KMS-11 (cell line): ENCODE measurements at regions not wholly inside any gene's neighbourhood (a gene's known extent, or its start where the extent isn't known, plus 50 kb on each side); places are given as distances from the start of the nearest gene placed in this dataset.

Experiments
- H2AFZ ChIP-seq: fragments of 200-600 bp; sonication (generic); 2 replicates; pipeline ENCODE4 v1.6.1; 2016; ENCODE audit warnings: antibody characterized with exemption, mixed run types, low read depth
- H3K27ac ChIP-seq: fragments of 200-600 bp; sonication (generic); 2 replicates; pipeline ENCODE4 v1.6.1; 2016; ENCODE audit warnings: mild to moderate bottlenecking, mixed run types
- H3K27me3 ChIP-seq: fragments of 200-600 bp; sonication (generic); 2 replicates; pipeline ENCODE4 v1.6.1; 2017; ENCODE audit warnings: mild to moderate bottlenecking, low read depth, mixed run types, moderate library complexity; ENCODE audit not compliant: insufficient read depth
- H3K36me3 ChIP-seq: fragments of 200-600 bp; sonication (generic); 2 replicates; pipeline ENCODE4 v1.6.1; 2017; ENCODE audit warnings: mild to moderate bottlenecking, mixed run types; ENCODE audit not compliant: insufficient read depth
- H3K4me1 ChIP-seq: fragments of 200-600 bp; sonication (generic); 2 replicates; pipeline ENCODE4 v1.6.1; 2016; ENCODE audit warnings: mild to moderate bottlenecking, low read depth, mixed run types; ENCODE audit not compliant: poor library complexity, severe bottlenecking
- H3K4me2 ChIP-seq: fragments of 200-600 bp; sonication (generic); 2 replicates; pipeline ENCODE4 v1.7.0; 2016; ENCODE audit warnings: mild to moderate bottlenecking, mixed run types
- H3K4me3 ChIP-seq: fragments of 200-600 bp; sonication (generic); IDR thresholded peaks from 2 replicates; pipeline ENCODE4 v1.6.1; 2017; ENCODE audit warnings: low read depth, low read length, mixed read lengths; ENCODE audit not compliant: insufficient read depth
- H3K79me2 ChIP-seq: fragments of 200-600 bp; sonication (generic); 2 replicates; pipeline ENCODE4 v1.6.1; 2016; ENCODE audit warnings: low read depth, mixed run types; ENCODE audit not compliant: insufficient read depth
- H3K9ac ChIP-seq: fragments of 200-600 bp; sonication (generic); 2 replicates; pipeline ENCODE4 v1.6.1; 2016; ENCODE audit warnings: mild to moderate bottlenecking, mixed run types
- H4K20me1 ChIP-seq: fragments of 200-600 bp; sonication (generic); 2 replicates; pipeline ENCODE4 v1.6.1; 2016; ENCODE audit warnings: mild to moderate bottlenecking, mixed run types; ENCODE audit not compliant: insufficient read depth
- TF ChIP-seq, protein P1 (sequence below): fragments of 200-600 bp; sonication (generic); conservative IDR thresholded peaks from 2 replicates; pipeline ENCODE4 v1.6.1; 2017; ENCODE audit warnings: low read depth, mild to moderate bottlenecking, antibody characterized with exemption, low read length, moderate library complexity, mixed read lengths

DNA sequence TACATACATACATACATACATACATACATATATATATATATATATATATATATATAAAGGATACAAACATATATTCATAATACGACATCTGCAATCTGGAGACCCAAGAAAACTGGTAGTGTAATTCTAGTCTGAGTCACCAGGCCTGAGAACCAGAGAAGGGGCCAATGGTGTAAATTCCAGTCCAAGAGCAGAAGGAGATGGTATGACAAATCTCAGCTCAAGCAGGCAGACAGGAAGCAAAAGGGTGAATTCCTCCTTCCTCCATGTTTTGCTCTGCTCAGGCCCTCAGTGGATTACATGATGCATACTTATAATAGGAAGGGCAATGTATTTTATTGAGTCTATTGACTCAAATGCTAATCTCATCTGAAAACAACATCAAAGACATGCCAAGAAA, 1060.4 kb upstream of the TMPRSS15 start:
- Histone ChIP-seq H3K9ac (no peak overlapping the region), H3K79me2 (no peaks in the 10 kb centered on the region), H4K20me1 (no peaks in the 10 kb centered on the region), H3K4me1 (peaks cover 18% of the 10 kb centered on the region), H2AFZ (no peak overlapping the region), H3K27ac (no peak overlapping the region), H3K27me3 (no peaks in the 10 kb centered on the region), H3K4me2 (no peak overlapping the region), H3K4me3 (no peak overlapping the region), H3K36me3 (no peaks in the 10 kb centered on the region)
- TF ChIP-seq, protein P1, sequence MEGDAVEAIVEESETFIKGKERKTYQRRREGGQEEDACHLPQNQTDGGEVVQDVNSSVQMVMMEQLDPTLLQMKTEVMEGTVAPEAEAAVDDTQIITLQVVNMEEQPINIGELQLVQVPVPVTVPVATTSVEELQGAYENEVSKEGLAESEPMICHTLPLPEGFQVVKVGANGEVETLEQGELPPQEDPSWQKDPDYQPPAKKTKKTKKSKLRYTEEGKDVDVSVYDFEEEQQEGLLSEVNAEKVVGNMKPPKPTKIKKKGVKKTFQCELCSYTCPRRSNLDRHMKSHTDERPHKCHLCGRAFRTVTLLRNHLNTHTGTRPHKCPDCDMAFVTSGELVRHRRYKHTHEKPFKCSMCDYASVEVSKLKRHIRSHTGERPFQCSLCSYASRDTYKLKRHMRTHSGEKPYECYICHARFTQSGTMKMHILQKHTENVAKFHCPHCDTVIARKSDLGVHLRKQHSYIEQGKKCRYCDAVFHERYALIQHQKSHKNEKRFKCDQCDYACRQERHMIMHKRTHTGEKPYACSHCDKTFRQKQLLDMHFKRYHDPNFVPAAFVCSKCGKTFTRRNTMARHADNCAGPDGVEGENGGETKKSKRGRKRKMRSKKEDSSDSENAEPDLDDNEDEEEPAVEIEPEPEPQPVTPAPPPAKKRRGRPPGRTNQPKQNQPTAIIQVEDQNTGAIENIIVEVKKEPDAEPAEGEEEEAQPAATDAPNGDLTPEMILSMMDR, result no peak

DNA sequence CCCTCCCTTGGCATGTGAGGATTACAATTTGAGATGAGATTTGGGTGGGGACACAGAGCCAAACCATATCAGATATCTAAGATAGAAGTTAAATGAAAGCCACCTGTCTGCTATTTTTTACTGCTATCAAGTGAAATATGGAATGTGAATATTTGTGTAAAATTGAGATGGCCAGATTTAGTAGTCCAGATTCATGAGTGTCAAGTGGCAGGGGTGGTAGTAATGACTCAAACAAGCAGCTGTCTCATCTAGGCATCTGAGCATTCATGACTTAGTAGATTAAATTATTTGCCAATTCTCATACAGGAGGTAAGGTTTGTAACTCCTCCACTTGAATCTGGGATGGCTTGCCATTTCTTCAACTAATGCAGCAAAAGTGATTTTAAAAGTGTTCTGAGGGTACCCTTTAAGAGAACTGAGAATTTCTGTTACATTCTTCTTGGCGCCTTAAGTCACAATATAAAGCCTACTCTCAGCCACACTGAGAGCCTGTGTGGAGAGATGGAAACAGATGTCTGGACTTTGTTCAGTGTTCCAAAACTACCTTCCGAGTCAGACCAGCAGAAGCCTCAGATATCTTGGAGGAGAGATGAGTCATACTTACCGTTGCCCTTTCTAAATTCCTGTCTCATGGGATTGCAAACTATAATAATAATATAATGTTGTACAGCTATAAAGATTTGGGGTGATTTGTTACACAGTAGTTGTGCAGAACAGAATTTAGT, 1065.6 kb upstream of the TMPRSS15 start:
- Histone ChIP-seq H4K20me1 (no peaks in the 10 kb centered on the region), H3K36me3 (no peaks in the 10 kb centered on the region), H3K79me2 (no peaks in the 10 kb centered on the region), H2AFZ (no peak overlapping the region), H3K27ac (no peak overlapping the region), H3K4me1 (no peaks in the 10 kb centered on the region), H3K9ac (no peak overlapping the region), H3K4me3 (no peak overlapping the region), H3K27me3 (no peaks in the 10 kb centered on the region), H3K4me2 (no peak overlapping the region)
- TF ChIP-seq, protein P1, result no peak

DNA sequence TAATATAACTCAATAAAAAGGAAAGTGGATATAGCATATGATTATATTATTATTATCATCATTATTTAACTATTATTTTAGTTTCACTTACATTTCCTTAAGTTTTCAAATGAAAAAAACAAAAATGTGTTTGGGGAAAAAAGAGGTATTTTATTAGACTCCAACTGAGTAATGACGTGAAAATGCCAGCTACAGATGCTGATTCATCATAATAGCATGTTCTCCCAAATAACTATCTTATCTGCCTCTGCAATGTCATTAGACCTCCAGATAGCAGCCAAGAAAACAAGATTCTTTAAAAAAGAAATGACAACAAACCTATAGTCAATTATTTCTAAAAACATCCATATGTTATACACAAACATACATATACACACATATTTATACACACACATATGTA, 1071.9 kb upstream of the TMPRSS15 start:
- H2AFZ ChIP-seq, result no peak overlapping the region

DNA sequence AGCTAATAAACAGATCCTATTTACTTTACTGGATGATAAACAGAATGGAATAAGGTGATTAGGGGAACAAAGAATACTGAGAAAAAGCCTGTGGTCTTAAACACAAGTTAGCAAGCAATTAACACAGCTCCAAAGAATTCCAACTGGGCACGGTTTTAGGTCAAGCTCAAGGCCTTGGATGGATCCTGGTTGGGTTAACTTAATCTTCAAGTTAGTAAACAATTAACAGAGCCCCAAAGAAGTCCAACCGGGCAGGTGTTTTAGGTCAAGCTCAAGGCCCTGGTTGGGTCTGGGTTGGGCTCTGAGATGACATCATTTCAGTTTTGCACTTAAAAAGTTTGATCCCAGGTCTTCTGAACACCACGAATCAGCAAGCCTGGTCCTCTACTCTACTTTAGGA, 1086.3 kb upstream of the TMPRSS15 start:
- Histone ChIP-seq H3K27me3 (no peaks in the 10 kb centered on the region), H3K9ac (no peak overlapping the region), H2AFZ (no peak overlapping the region), H3K79me2 (no peaks in the 10 kb centered on the region), H3K4me1 (no peaks in the 10 kb centered on the region), H3K4me2 (no peak overlapping the region), H3K4me3 (no peak overlapping the region), H3K27ac (no peak overlapping the region), H3K36me3 (no peaks in the 10 kb centered on the region), H4K20me1 (no peaks in the 10 kb centered on the region)
- TF ChIP-seq, protein P1, result no peak

More for the DNA sequence above, 1071.9 kb upstream of the TMPRSS15 start:
- Histone ChIP-seq H3K27ac (no peak overlapping the region), H3K27me3 (no peaks in the 10 kb centered on the region), H3K4me1 (no peaks in the 10 kb centered on the region), H4K20me1 (no peaks in the 10 kb centered on the region), H3K79me2 (no peaks in the 10 kb centered on the region), H3K4me2 (no peak overlapping the region), H3K9ac (no peak overlapping the region), H3K36me3 (no peaks in the 10 kb centered on the region), H3K4me3 (no peak overlapping the region)
- TF ChIP-seq, protein P1, result no peak
